ENCODE measurements at regions not wholly inside any gene's neighbourhood (a gene's known extent, or its start where the extent isn't known, plus 50 kb on each side); places are given as distances from the start of the nearest gene placed in this dataset.
"Not testable (repeated sequence)": the region's sequence is repeated elsewhere in the genome, so short reads cannot be mapped to it uniquely, and the experiment has no call there.

DNA sequence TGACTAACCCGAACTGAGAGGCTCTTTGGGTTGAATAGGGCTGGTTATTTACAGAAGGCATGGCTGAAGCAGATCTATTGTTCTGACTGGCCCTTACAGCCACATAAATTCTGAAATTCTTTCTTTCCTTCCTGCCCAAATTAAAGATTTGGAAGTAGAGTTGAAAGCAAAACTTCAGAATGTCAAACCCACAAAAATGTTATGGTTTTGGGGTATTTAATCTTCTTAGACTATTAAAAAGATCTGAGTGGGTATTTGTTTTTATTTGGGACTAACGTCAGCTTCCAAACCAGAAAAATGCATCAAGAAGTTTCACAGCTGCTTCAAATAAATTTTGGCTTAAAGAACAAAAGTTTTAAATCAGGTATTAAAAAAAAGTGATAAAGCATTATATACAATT lies 124.5 kb downstream of the AHR start:
- ATAC-seq (ENCODE audit: low read depth) = no peak
- H3K9me3 Mint-ChIP-seq = peaks cover 3% of the 10 kb centered on the region
- no peaks in the 10 kb centered on the region for H3K4me1 Mint-ChIP-seq
- H3K4me3 Mint-ChIP-seq = no peak overlapping the region
- H3K36me3 Mint-ChIP-seq = no peaks in the 10 kb centered on the region
- no peak overlapping the region for H3K27ac Mint-ChIP-seq
- DNase-seq (ENCODE audit: low spot score in 2 of 2) = no peak
- H3K27me3 Mint-ChIP-seq = no peaks in the 10 kb centered on the region

GRCh38 chr7:17427924-17428323 lies 129.5 kb downstream of the AHR start:
- no peaks in the 10 kb centered on the region for H3K27me3 Mint-ChIP-seq
- H3K9me3 Mint-ChIP-seq = peaks cover 5% of the 10 kb centered on the region

DNA sequence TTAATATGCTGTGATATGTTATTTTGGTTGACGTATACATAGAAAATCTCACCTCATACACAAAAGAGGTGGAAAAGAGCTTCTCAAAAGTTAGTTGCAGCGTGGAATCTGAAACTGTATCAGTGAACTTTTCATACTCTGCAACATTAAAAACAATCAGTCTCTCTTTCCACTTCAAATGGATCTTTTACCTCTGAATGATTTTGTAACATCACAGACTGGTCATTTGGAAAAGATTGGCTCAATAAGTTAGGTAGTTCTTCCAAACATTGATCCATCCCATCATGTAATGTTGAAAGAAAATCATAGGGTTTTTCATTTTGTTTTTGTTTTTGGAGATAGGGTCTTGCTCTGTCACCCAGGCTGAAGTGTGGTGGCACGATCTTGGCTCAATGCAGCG lies 131.1 kb downstream of the AHR start:
- H3K27ac Mint-ChIP-seq = no peak overlapping the region
- DNase-seq (ENCODE audit: low spot score in 2 of 2) (no peak), ATAC-seq (ENCODE audit: low read depth) (no peak)
- no peaks in the 10 kb centered on the region for H3K27me3 Mint-ChIP-seq
- peaks cover 5% of the 10 kb centered on the region for H3K9me3 Mint-ChIP-seq
- no peaks in the 10 kb centered on the region for H3K36me3 Mint-ChIP-seq
- no peaks in the 10 kb centered on the region for H3K4me1 Mint-ChIP-seq
- H3K4me3 Mint-ChIP-seq = no peak overlapping the region

More at GRCh38 chr7:17427924-17428323, 129.5 kb downstream of the AHR start:
- ATAC-seq (ENCODE audit: low read depth) = no peak
- Mint-ChIP-seq H3K36me3 (no peaks in the 10 kb centered on the region), H3K4me1 (no peaks in the 10 kb centered on the region), H3K4me3 (no peak overlapping the region), H3K27ac (no peak overlapping the region)
- no peak for DNase-seq (ENCODE audit: low spot score in 2 of 2)

DNA sequence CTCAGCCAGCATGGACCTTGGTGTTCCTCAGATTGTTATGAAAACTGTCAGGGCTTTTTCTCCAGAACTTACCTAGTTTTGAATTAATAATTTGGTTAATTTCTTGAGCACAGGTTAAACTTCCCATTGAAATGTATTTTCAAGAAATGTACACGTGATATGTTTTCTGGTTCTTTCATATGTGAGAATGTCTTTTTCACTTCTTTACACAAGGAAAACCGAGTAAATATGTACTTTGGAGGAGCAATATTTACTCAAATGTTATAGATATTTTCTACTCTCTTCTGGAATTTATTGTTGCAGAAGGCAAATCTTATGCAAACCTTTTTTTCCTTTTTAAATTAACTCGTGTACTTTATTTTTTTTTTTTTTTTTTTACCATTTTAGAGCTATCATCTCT lies 134.3 kb downstream of the AHR start:
- DNase-seq (ENCODE audit: low spot score in 2 of 2) (no peak), ATAC-seq (ENCODE audit: low read depth) (no peak)
- Mint-ChIP-seq H3K27me3 (no peaks in the 10 kb centered on the region), H3K4me3 (no peak overlapping the region), H3K4me1 (no peaks in the 10 kb centered on the region), H3K36me3 (no peaks in the 10 kb centered on the region), H3K27ac (no peak overlapping the region), H3K9me3 (peaks cover 3% of the 10 kb centered on the region)

GRCh38 chr7:17434191-17434590 lies 135.7 kb downstream of the AHR start:
- no peaks in the 10 kb centered on the region for H3K27me3 Mint-ChIP-seq
- H3K36me3 Mint-ChIP-seq = no peaks in the 10 kb centered on the region
- DNase-seq (ENCODE audit: low spot score in 2 of 2) = no peak
- peaks cover 2% of the 10 kb centered on the region for H3K4me1 Mint-ChIP-seq
- no peak overlapping the region for H3K27ac Mint-ChIP-seq
- no peaks in the 10 kb centered on the region for H3K9me3 Mint-ChIP-seq
- ATAC-seq (ENCODE audit: low read depth) = no peak
- H3K4me3 Mint-ChIP-seq = no peak overlapping the region

GRCh38 chr7:17434841-17435692 lies 136.6 kb downstream of the AHR start:
- H3K27ac Mint-ChIP-seq = no peak overlapping the region
- no peak overlapping the region for H3K4me3 Mint-ChIP-seq
- H3K36me3 Mint-ChIP-seq = no peaks in the 10 kb centered on the region
- no peak for ATAC-seq (ENCODE audit: low read depth)
- DNase-seq (ENCODE audit: low spot score in 2 of 2) = no peak
- H3K4me1 Mint-ChIP-seq = peaks cover 2% of the 10 kb centered on the region
- no peaks in the 10 kb centered on the region for H3K9me3 Mint-ChIP-seq
- no peaks in the 10 kb centered on the region for H3K27me3 Mint-ChIP-seq

GRCh38 chr7:17436126-17436525 lies 137.7 kb downstream of the AHR start:
- DNase-seq (ENCODE audit: low spot score in 2 of 2) (no peak), ATAC-seq (ENCODE audit: low read depth) (no peak)
- no peak overlapping the region for H3K27ac Mint-ChIP-seq
- H3K4me3 Mint-ChIP-seq = no peak overlapping the region
- peaks cover 4% of the 10 kb centered on the region for H3K9me3 Mint-ChIP-seq
- H3K27me3 Mint-ChIP-seq = no peaks in the 10 kb centered on the region
- peaks cover 2% of the 10 kb centered on the region for H3K36me3 Mint-ChIP-seq
- H3K4me1 Mint-ChIP-seq = peaks cover 2% of the 10 kb centered on the region

DNA sequence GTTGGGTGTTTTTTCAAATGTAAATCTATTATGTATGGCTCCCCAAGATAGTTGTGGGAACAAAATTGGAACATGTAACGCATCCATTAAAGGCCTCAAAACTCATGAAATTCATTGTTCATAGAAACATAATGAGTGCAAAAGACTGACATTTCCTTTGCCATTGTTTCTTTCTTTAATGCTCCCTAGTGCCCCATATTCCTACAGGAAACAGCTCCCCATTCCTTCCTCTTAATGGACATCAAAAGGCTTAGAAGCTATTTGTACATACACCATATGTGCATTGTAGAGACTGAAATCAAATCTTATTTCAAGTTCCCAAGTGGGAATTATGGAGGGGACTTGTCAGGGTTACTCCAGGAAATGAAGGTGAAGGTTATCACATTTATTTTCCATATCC lies 139.1 kb downstream of the AHR start:
- Mint-ChIP-seq H3K9me3 (peaks cover 4% of the 10 kb centered on the region), H3K27ac (no peak overlapping the region), H3K36me3 (peaks cover 2% of the 10 kb centered on the region), H3K4me3 (no peak overlapping the region), H3K4me1 (peaks cover 2% of the 10 kb centered on the region), H3K27me3 (no peaks in the 10 kb centered on the region)
- DNase-seq (ENCODE audit: low spot score in 2 of 2) (no peak), ATAC-seq (ENCODE audit: low read depth) (no peak)

- not testable (repeated sequence) for DNase-seq (ENCODE audit: low spot score in 2 of 2); ATAC-seq (ENCODE audit: low read depth); H3K4me3 Mint-ChIP-seq; H3K36me3 Mint-ChIP-seq; H3K4me1 Mint-ChIP-seq; H3K27ac Mint-ChIP-seq; H3K9me3 Mint-ChIP-seq; H3K27me3 Mint-ChIP-seq
Observed at GRCh38 chr7:17440025-17440784, 141.8 kb downstream of the AHR start.

GRCh38 chr7:17440831-17441230 lies 142.4 kb downstream of the AHR start:
- H3K9me3 Mint-ChIP-seq = peaks cover 4% of the 10 kb centered on the region
- peaks cover 2% of the 10 kb centered on the region for H3K36me3 Mint-ChIP-seq
- no peak for DNase-seq (ENCODE audit: low spot score in 2 of 2)
- H3K27me3 Mint-ChIP-seq = peaks cover 3% of the 10 kb centered on the region
- H3K4me3 Mint-ChIP-seq = no peak overlapping the region
- no peak overlapping the region for H3K27ac Mint-ChIP-seq
- no peak for ATAC-seq (ENCODE audit: low read depth)
- peaks cover 2% of the 10 kb centered on the region for H3K4me1 Mint-ChIP-seq

DNA sequence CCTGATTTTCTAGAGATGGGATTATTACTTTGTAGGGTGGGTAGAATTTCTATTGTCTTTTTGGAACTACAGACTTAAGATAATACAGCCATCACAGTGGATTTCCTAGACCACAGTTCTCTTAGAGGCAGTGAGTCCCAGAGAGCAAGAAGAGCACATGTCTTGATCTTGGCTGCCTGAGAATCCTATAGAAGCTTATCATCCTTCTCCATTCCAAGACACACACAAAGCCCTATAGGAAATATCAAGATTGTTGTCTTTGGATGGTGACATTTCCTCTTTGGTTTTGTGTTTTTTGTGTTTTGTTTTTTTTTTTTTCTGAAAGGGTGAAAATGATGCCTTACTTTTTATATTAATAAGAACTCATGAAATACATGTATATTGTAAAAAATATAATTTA lies 143.1 kb downstream of the AHR start:
- Mint-ChIP-seq H3K9me3 (peaks cover 4% of the 10 kb centered on the region), H3K27me3 (peaks cover 3% of the 10 kb centered on the region), H3K4me1 (peaks cover 2% of the 10 kb centered on the region), H3K4me3 (no peak overlapping the region), H3K27ac (no peak overlapping the region), H3K36me3 (peaks cover 2% of the 10 kb centered on the region)
- no peak for DNase-seq (ENCODE audit: low spot score in 2 of 2)
- no peak for ATAC-seq (ENCODE audit: low read depth)

DNA sequence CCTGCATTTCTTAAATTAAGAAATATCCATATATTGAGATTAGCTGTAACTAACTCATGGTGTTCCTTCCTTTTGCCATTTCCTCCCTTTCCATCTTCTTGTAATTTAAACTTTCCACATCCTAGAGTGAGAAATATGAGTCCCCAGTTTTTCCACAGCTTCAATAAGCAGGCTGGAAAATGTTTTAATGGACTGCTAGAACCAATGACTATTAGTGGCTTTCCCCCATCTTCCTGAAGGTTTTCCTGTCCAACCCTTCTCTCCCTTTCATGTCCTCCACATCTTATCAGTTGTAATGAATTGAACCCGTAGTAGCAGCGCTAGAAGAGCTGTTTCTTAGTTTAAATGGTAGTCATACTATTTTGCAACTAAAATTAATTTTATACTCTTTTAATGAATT lies 145.7 kb downstream of the AHR start:
- Mint-ChIP-seq H3K27ac (no peak overlapping the region), H3K9me3 (peaks cover 11% of the 10 kb centered on the region), H3K27me3 (peaks cover 3% of the 10 kb centered on the region), H3K4me3 (no peak overlapping the region), H3K36me3 (peaks cover 2% of the 10 kb centered on the region), H3K4me1 (no peaks in the 10 kb centered on the region)
- DNase-seq (ENCODE audit: low spot score in 2 of 2) (no peak), ATAC-seq (ENCODE audit: low read depth) (no peak)

- H3K9me3 Mint-ChIP-seq = peaks cover 11% of the 10 kb centered on the region
- no peak for DNase-seq (ENCODE audit: low spot score in 2 of 2)
- H3K4me3 Mint-ChIP-seq = no peak overlapping the region
- no peak for ATAC-seq (ENCODE audit: low read depth)
- H3K27ac Mint-ChIP-seq = no peak overlapping the region
- H3K36me3 Mint-ChIP-seq = peaks cover 2% of the 10 kb centered on the region
- H3K27me3 Mint-ChIP-seq = peaks cover 3% of the 10 kb centered on the region
- no peaks in the 10 kb centered on the region for H3K4me1 Mint-ChIP-seq
Observed at GRCh38 chr7:17444673-17445072, 146.2 kb downstream of the AHR start.

DNA sequence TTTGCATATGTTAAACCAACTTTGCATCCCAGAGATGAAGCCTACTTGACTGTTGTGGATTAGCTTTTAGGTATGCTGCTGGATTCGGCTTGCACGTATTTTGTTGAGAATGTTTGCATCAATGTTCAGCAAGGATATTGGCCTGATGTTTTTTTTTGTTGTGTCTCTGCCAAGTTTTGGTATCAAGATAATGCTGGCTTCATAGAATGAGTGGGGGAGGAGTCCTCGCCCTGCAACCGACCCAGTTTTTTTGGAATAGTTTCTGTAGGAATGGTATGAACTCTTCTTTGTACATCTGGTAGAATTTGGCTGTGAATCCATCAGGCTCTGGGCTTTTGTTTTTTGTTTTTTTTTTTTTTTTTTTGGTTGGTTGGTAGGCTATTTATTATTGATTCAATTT lies 147.9 kb downstream of the AHR start:
- Mint-ChIP-seq H3K9me3 (peaks cover 7% of the 10 kb centered on the region), H3K27ac (no peak overlapping the region), H3K36me3 (no peaks in the 10 kb centered on the region), H3K4me3 (no peak overlapping the region), H3K27me3 (peaks cover 3% of the 10 kb centered on the region), H3K4me1 (no peaks in the 10 kb centered on the region)
- ATAC-seq (ENCODE audit: low read depth) = no peak
- no peak for DNase-seq (ENCODE audit: low spot score in 2 of 2)
